Endothelial cell of umbilical vein (primary cell): ENCODE measurements at regions not wholly inside any gene's neighbourhood (a gene's known extent, or its start where the extent isn't known, plus 50 kb on each side); places are given as distances from the start of the nearest gene placed in this dataset.

Experiments
- BruUV-seq: library from RNA; stranded (reverse); fragments of 400-500 nt; replicated peaks from 2 replicates; lab custom pipeline; 2021; lab: Mats Ljungman, UMichigan
- CTCF ChIA-PET: fragments of 300-600, 350-600 bp; sonication (Branson Sonifier 250); formaldehyde crosslinking; loops from one replicate; lab custom pipeline; 2021; ENCODE audit warnings: antibody characterized with exemption, inconsistent platforms; lab: Charles Lee
- POLR2A ChIA-PET: fragments of 300-600, 350-600 bp; sonication (Branson Sonifier 250); formaldehyde crosslinking; loops from one replicate; lab custom pipeline; 2021; ENCODE audit warnings: antibody characterized with exemption, inconsistent platforms; lab: Charles Lee
- DNase-seq: peaks from one replicate; pipeline ENCODE4 v3.0.0-alpha.2; 2011; ENCODE audit warnings: low read depth, low spot score
- FAIRE-seq: peaks from 2 replicates; lab custom pipeline; 2011; peaks lifted over from hg19 to GRCh38; lab: Jason Lieb, UNC
- H2AFZ ChIP-seq: 2 replicates; pipeline ENCODE4 v1.6.0; 2012; ENCODE audit warnings: low read depth, low read length, control low read depth, inconsistent platforms
- H3K27ac ChIP-seq: 2 replicates; pipeline ENCODE4 v1.5.1; 2011; ENCODE audit warnings: low read depth, mild to moderate bottlenecking, control low read depth, low read length, moderate library complexity; ENCODE audit not compliant: insufficient read depth
- H3K27me3 ChIP-seq, 2 experiments: 2 replicates each; pipeline versions ENCODE4 v1.6.0 to v1.6.1; 2011; ENCODE audit warnings: low read length in 2 of 2, mixed read lengths in 1 of 2; ENCODE audit not compliant: control insufficient read depth in 2 of 2, insufficient read depth in 2 of 2
- H3K36me3 ChIP-seq, 2 experiments: 2 replicates in 1 of 2; 3 replicates in 1 of 2; pipeline ENCODE4 v1.5.1; 2011; ENCODE audit warnings: low read length in 2 of 2, mild to moderate bottlenecking in 1 of 2, moderate library complexity in 1 of 2; ENCODE audit not compliant: control insufficient read depth in 2 of 2, insufficient read depth in 2 of 2; ENCODE audit errors: extremely low read depth in 1 of 2
- H3K4me1 ChIP-seq: 3 replicates; pipeline ENCODE4 v1.5.1; 2011; ENCODE audit warnings: mild to moderate bottlenecking, low read length; ENCODE audit not compliant: control insufficient read depth, insufficient read depth; ENCODE audit errors: extremely low read depth
- H3K4me2 ChIP-seq: 2 replicates; pipeline ENCODE4 v1.6.1; 2011; ENCODE audit warnings: low read length, control low read depth, mixed read lengths; ENCODE audit not compliant: insufficient read depth
- H3K4me3 ChIP-seq, 3 experiments: fragments of 200-600 bp in 1 of 3; sonication (generic), shearing (Covaris generic) in 1 of 3; replicated peaks in 1 of 3; 2 replicates each; pipeline ENCODE4 v1.5.1; 2011 to 2016; ENCODE audit warnings: control low read depth in 3 of 3, low read length in 3 of 3, mild to moderate bottlenecking in 2 of 3, inconsistent platforms in 1 of 3, low read depth in 1 of 3, moderate library complexity in 1 of 3; ENCODE audit not compliant: insufficient read depth in 1 of 3
- H3K79me2 ChIP-seq: 2 replicates; pipeline ENCODE4 v1.6.0; 2012; ENCODE audit warnings: low read length, inconsistent platforms; ENCODE audit not compliant: control insufficient read depth, insufficient read depth
- H3K9ac ChIP-seq: replicated peaks from 2 replicates; pipeline ENCODE3; 2011; ENCODE audit warnings: low read length, control low read depth; ENCODE audit not compliant: insufficient read depth; ENCODE audit errors: extremely low read depth
- H3K9me1 ChIP-seq: replicated peaks from 3 replicates; pipeline ENCODE4 v1.6.0; 2011; ENCODE audit warnings: mild to moderate bottlenecking, low read length; ENCODE audit not compliant: control insufficient read depth, insufficient read depth; ENCODE audit errors: extremely low read depth
- H3K9me3 ChIP-seq: replicated peaks from 2 replicates; pipeline ENCODE4 v1.5.1; 2012; ENCODE audit warnings: low read length, inconsistent platforms; ENCODE audit not compliant: control insufficient read depth, insufficient read depth
- H4K20me1 ChIP-seq: replicated peaks from 2 replicates; pipeline ENCODE3; 2011; ENCODE audit warnings: mild to moderate bottlenecking, low read length; ENCODE audit not compliant: control insufficient read depth, insufficient read depth; ENCODE audit errors: extremely low read depth
- EZH2 ChIP-seq: IDR thresholded peaks from 2 replicates; pipeline ENCODE4 v1.6.1; 2012; ENCODE audit warnings: borderline replicate concordance, low read depth, mild to moderate bottlenecking, moderate library complexity, low read length, inconsistent platforms; ENCODE audit not compliant: severe bottlenecking
- FOS ChIP-seq: IDR thresholded peaks from 2 replicates; pipeline ENCODE4 v1.6.1; 2011; ENCODE audit warnings: mild to moderate bottlenecking, low read length, moderate library complexity, borderline replicate concordance; ENCODE audit not compliant: insufficient read depth
- GATA2 ChIP-seq: IDR thresholded peaks from 2 replicates; pipeline ENCODE4 v1.7.0; 2011; ENCODE audit warnings: low read depth, mild to moderate bottlenecking, moderate library complexity, mixed read lengths, low read length; ENCODE audit not compliant: insufficient read length, insufficient read depth
- JUN ChIP-seq: IDR thresholded peaks from 2 replicates; pipeline ENCODE4 v1.6.1; 2011; ENCODE audit warnings: borderline replicate concordance, low read depth; ENCODE audit not compliant: insufficient read length, insufficient read depth
- MYC ChIP-seq: IDR thresholded peaks from one replicate; pipeline ENCODE4 v1.6.1; 2011; ENCODE audit warnings: mild to moderate bottlenecking, low read depth, low read length
- POLR2A ChIP-seq: IDR thresholded peaks from 2 replicates; pipeline ENCODE4 v1.6.1; 2012; ENCODE audit warnings: low read depth, mild to moderate bottlenecking, control low read depth, low read length
- POLR2AphosphoS5 ChIP-seq: IDR thresholded peaks from 2 replicates; pipeline ENCODE4 v1.6.1; 2012; ENCODE audit warnings: low read depth, mild to moderate bottlenecking, control low read depth, low read length, moderate library complexity; ENCODE audit not compliant: insufficient read depth
- dilution Hi-C: fragments of 300-500 bp; cut with MboI; formaldehyde crosslinking; loops from one replicate; pipeline ENCODE4 v1.15.0; 2019; ENCODE audit warnings: low sequenced_read_pairs; ENCODE audit not compliant: extremely low pct_ligation_motif_present
- intact Hi-C: fragments of 100-400 bp; cut with micrococcal nuclease; formaldehyde crosslinking; loops from one replicate; pipeline ENCODE4 v1.10.0; 2022
- TF ChIP-seq, protein P1 (sequence below), 2 donors: IDR thresholded peaks; 1 replicate in 1 of 2; 2 replicates in 1 of 2; pipeline ENCODE4 v1.5.1; 2011; ENCODE audit warnings: low read length in 2 of 2, mild to moderate bottlenecking in 2 of 2, moderate library complexity in 2 of 2, control low read depth in 1 of 2, inconsistent platforms in 1 of 2, low read depth in 1 of 2; ENCODE audit not compliant: insufficient read depth in 1 of 2; ENCODE audit errors: extremely low read depth in 1 of 2
- TF ChIP-seq, protein P2 (sequence below): IDR thresholded peaks from 2 replicates; pipeline ENCODE4 v1.6.1; 2011; ENCODE audit not compliant: insufficient read depth, insufficient read length

DNA sequence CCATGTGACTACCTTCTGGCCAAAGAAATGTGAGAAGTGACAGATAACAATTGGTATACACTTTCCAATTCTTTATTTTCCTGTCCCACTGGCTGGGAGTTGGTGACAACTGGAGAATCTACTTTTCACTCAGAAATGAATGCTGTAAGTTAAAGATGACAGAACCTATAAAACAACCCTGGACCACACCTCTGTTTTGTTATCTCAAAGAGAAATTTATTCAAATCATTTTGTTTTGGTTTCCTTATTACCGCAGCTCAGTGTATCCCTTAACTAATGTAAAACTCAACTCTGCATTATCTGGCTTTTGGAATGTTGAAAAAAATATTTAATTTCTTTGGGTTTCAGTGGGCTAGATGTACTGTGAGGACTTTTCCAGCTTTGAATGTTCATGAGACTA lies 469.8 kb downstream of the PCDH7 start:
- H3K4me2 ChIP-seq, result no peak overlapping the region
- TF ChIP-seq MYC (no peak), POLR2AphosphoS5 (no peak), POLR2A (no peak)
- TF ChIP-seq, protein P1, sequence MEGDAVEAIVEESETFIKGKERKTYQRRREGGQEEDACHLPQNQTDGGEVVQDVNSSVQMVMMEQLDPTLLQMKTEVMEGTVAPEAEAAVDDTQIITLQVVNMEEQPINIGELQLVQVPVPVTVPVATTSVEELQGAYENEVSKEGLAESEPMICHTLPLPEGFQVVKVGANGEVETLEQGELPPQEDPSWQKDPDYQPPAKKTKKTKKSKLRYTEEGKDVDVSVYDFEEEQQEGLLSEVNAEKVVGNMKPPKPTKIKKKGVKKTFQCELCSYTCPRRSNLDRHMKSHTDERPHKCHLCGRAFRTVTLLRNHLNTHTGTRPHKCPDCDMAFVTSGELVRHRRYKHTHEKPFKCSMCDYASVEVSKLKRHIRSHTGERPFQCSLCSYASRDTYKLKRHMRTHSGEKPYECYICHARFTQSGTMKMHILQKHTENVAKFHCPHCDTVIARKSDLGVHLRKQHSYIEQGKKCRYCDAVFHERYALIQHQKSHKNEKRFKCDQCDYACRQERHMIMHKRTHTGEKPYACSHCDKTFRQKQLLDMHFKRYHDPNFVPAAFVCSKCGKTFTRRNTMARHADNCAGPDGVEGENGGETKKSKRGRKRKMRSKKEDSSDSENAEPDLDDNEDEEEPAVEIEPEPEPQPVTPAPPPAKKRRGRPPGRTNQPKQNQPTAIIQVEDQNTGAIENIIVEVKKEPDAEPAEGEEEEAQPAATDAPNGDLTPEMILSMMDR (IDR thresholded peaks at IDR 0.05; ENCODE audit: extremely low read depth in 1 of 2, insufficient read depth in 1 of 2, low read depth in 1 of 2, low read length in 2 of 2), result no peak
- TF ChIP-seq, protein P2, sequence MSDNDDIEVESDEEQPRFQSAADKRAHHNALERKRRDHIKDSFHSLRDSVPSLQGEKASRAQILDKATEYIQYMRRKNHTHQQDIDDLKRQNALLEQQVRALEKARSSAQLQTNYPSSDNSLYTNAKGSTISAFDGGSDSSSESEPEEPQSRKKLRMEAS, result no peak
- POLR2A ChIA-PET, result no interaction called here
- no peaks in the 10 kb centered on the region for H3K9me3 ChIP-seq
- DNase-seq, result no peak
- H3K4me1 ChIP-seq, result no peaks in the 10 kb centered on the region
- no peaks in the 10 kb centered on the region for H3K36me3 ChIP-seq
- H4K20me1 ChIP-seq, result no peaks in the 10 kb centered on the region
- BruUV-seq, result no TSS peak
- FAIRE-seq, result no peak
- H3K27ac ChIP-seq, result no peak overlapping the region
- no peaks in the 10 kb centered on the region for H3K79me2 ChIP-seq
- intact Hi-C loops, result no loop called here
- H3K9me1 ChIP-seq, result no peaks in the 10 kb centered on the region
- CTCF ChIA-PET, result no interaction called here
- no peak overlapping the region for H3K9ac ChIP-seq
- H2AFZ ChIP-seq, result no peak overlapping the region
- dilution Hi-C loops, result no loop called here
- H3K4me3 ChIP-seq, result no peak overlapping the region
- H3K27me3 ChIP-seq, result no peaks in the 10 kb centered on the region

DNA sequence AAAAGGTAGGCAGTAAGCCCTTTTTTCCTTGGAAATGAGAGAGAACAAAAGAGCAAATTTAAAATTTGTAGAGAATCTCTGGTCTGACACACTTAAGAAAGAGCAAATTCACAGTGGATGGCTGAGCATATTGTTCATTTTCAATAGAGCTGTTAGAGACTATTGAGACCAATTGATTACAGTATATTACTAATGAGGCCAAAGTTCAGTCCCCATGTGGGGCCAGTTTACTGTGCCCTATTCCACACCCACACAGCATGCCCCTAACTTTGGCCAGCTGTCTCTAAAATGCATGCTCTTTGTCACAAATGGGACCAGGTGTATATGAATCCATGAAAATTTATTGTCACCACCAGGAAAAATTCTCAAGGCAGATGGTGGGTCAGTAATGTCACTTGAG lies 470.5 kb downstream of the PCDH7 start:
- Histone ChIP-seq H3K27ac (no peak overlapping the region), H3K36me3 (no peaks in the 10 kb centered on the region), H3K4me1 (no peaks in the 10 kb centered on the region), H3K4me3 (no peak overlapping the region), H3K9ac (no peak overlapping the region), H4K20me1 (no peaks in the 10 kb centered on the region), H3K9me3 (no peaks in the 10 kb centered on the region), H3K79me2 (no peaks in the 10 kb centered on the region), H3K27me3 (no peaks in the 10 kb centered on the region), H3K9me1 (no peaks in the 10 kb centered on the region), H2AFZ (no peak overlapping the region), H3K4me2 (no peak overlapping the region)
- DNase-seq (no peak), FAIRE-seq (no peak)
- no TSS peak for BruUV-seq
- intact Hi-C loops (no loop called here), dilution Hi-C loops (no loop called here)
- TF ChIP-seq POLR2AphosphoS5 (no peak), POLR2A (no peak), FOS (no peak), JUN (no peak), GATA2 (no peak), MYC (no peak), EZH2 (no peak)
- TF ChIP-seq, protein P1 (IDR thresholded peaks at IDR 0.05; ENCODE audit: extremely low read depth in 1 of 2, insufficient read depth in 1 of 2, low read depth in 1 of 2, low read length in 2 of 2), result no peak
- TF ChIP-seq, protein P2, result no peak
- ChIA-PET CTCF (no interaction called here), POLR2A (no interaction called here)
